Suprapubic skin (tissue), 4 donors: ENCODE measurements at regions not wholly inside any gene's neighbourhood (a gene's known extent, or its start where the extent isn't known, plus 50 kb on each side); places are given as distances from the start of the nearest gene placed in this dataset.
"Not testable (repeated sequence)": the region's sequence is repeated elsewhere in the genome, so short reads cannot be mapped to it uniquely, and the experiment has no call there.

Source experiments
- DNase-seq, 2 donors: peaks; one replicate each; pipeline ENCODE4 v3.0.0-alpha.2; 2019; ENCODE audit warnings: low spot score in 2 of 2
- H3K27ac ChIP-seq: fragments of 200-600 bp; sonication (generic); one replicate; pipeline ENCODE4 v1.5.1; 2019
- H3K27me3 ChIP-seq: fragments of 200-600 bp; sonication (generic); one replicate; pipeline ENCODE4 v1.5.1; 2019
- H3K36me3 ChIP-seq: fragments of 200-600 bp; sonication (generic); one replicate; pipeline ENCODE4 v1.5.1; 2019
- H3K4me1 ChIP-seq: fragments of 200-600 bp; sonication (generic); one replicate; pipeline ENCODE4 v1.5.1; 2019
- H3K4me3 ChIP-seq: fragments of 200-600 bp; sonication (generic); one replicate; pipeline ENCODE4 v1.5.1; 2019; ENCODE audit warnings: mild to moderate bottlenecking
- H3K9me3 ChIP-seq: fragments of 200-600 bp; sonication (generic); one replicate; pipeline ENCODE4 v1.5.1; 2019
- EP300 ChIP-seq: sonication (generic); formaldehyde crosslinking; IDR thresholded peaks from one replicate; pipeline ENCODE4 v1.6.1; 2017; ENCODE audit warnings: antibody characterized with exemption
- POLR2A ChIP-seq, 2 donors: fragments of 450-650 bp; IDR thresholded peaks; one replicate each; pipeline ENCODE4 v1.6.1; 2017; ENCODE audit warnings: antibody characterized with exemption in 2 of 2, mild to moderate bottlenecking in 2 of 2, moderate library complexity in 2 of 2
- POLR2AphosphoS5 ChIP-seq, 3 donors: sonication (generic); formaldehyde crosslinking; IDR thresholded peaks; one replicate each; pipeline ENCODE4 v1.6.1; 2017; ENCODE audit warnings: antibody characterized with exemption in 3 of 3
- WGBS: methylation state at CpG from one replicate; pipeline ENCODE4 v1.1.5; 2018; 5-methylcytosine and 5-hydroxymethylcytosine counted together
- TF ChIP-seq, protein P1 (sequence below), 2 donors: fragments of 200-600 bp in 1 of 2; fragments of 450-650 bp in 1 of 2; sonication (generic) in 1 of 2; IDR thresholded peaks; one replicate each; pipeline ENCODE4 v1.5.1; 2016 to 2019; ENCODE audit warnings: antibody characterized with exemption in 2 of 2, mild to moderate bottlenecking in 1 of 2, moderate library complexity in 1 of 2

- H3K4me3 ChIP-seq, result no peak overlapping the region
- TF ChIP-seq POLR2A (IDR thresholded peaks at IDR 0.05) (no peak), EP300 (no peak), POLR2AphosphoS5 (IDR thresholded peaks at IDR 0.05) (no peak)
- TF ChIP-seq, protein P1, sequence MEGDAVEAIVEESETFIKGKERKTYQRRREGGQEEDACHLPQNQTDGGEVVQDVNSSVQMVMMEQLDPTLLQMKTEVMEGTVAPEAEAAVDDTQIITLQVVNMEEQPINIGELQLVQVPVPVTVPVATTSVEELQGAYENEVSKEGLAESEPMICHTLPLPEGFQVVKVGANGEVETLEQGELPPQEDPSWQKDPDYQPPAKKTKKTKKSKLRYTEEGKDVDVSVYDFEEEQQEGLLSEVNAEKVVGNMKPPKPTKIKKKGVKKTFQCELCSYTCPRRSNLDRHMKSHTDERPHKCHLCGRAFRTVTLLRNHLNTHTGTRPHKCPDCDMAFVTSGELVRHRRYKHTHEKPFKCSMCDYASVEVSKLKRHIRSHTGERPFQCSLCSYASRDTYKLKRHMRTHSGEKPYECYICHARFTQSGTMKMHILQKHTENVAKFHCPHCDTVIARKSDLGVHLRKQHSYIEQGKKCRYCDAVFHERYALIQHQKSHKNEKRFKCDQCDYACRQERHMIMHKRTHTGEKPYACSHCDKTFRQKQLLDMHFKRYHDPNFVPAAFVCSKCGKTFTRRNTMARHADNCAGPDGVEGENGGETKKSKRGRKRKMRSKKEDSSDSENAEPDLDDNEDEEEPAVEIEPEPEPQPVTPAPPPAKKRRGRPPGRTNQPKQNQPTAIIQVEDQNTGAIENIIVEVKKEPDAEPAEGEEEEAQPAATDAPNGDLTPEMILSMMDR (IDR thresholded peaks at IDR 0.05), result no peak
- H3K36me3 ChIP-seq, result no peaks in the 10 kb centered on the region
- H3K4me1 ChIP-seq, result no peaks in the 10 kb centered on the region
- H3K27ac ChIP-seq, result no peak overlapping the region
- H3K27me3 ChIP-seq, result no peaks in the 10 kb centered on the region
- H3K9me3 ChIP-seq, result no peaks in the 10 kb centered on the region
- no peak for DNase-seq
- 64% methylated on average over 2 of the region's 2 CpGs for WGBS
Measured at GRCh38 chr3:144482876-144483275, 511.3 kb downstream of the DIPK2A start.

DNA sequence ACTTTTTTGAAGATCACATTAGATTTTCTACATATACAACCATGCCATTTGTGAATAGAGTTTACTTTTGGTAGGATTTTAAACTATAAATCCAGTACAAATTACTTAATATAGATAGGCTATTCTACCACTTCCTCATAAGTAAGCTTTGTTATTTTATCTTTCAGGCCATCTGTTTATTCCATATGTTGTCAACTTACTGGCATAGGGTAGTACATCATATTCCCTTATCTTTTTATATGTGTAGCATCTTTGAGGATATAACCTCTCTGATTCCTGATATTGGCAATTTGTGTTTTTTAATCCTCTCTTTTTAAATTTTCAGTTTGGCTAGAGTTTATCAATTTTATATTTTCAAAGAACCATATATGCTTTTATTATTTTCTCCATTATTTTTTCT, 515.4 kb downstream of the DIPK2A start:
- H3K4me3 ChIP-seq, result no peak overlapping the region
- DNase-seq, result no peak
- no peak overlapping the region for H3K27ac ChIP-seq
- no peaks in the 10 kb centered on the region for H3K9me3 ChIP-seq
- no peaks in the 10 kb centered on the region for H3K4me1 ChIP-seq
- H3K27me3 ChIP-seq, result no peaks in the 10 kb centered on the region
- no peak for TF ChIP-seq POLR2AphosphoS5 (IDR thresholded peaks at IDR 0.05)
- TF ChIP-seq, protein P1 (IDR thresholded peaks at IDR 0.05), result no peak
- no peak for TF ChIP-seq EP300
- TF ChIP-seq POLR2A (IDR thresholded peaks at IDR 0.05), result no peak
- H3K36me3 ChIP-seq, result no peaks in the 10 kb centered on the region

- Histone ChIP-seq H3K27me3 (no peaks in the 10 kb centered on the region), H3K36me3 (no peaks in the 10 kb centered on the region), H3K4me3 (no peak overlapping the region), H3K27ac (no peak overlapping the region), H3K9me3 (no peaks in the 10 kb centered on the region), H3K4me1 (no peaks in the 10 kb centered on the region)
- TF ChIP-seq POLR2A (IDR thresholded peaks at IDR 0.05) (no peak), EP300 (no peak), POLR2AphosphoS5 (IDR thresholded peaks at IDR 0.05) (no peak)
- TF ChIP-seq, protein P1 (IDR thresholded peaks at IDR 0.05), result no peak
- DNase-seq, result no peak
Measured at GRCh38 chr3:144488927-144489326, 517.3 kb downstream of the DIPK2A start.

DNA sequence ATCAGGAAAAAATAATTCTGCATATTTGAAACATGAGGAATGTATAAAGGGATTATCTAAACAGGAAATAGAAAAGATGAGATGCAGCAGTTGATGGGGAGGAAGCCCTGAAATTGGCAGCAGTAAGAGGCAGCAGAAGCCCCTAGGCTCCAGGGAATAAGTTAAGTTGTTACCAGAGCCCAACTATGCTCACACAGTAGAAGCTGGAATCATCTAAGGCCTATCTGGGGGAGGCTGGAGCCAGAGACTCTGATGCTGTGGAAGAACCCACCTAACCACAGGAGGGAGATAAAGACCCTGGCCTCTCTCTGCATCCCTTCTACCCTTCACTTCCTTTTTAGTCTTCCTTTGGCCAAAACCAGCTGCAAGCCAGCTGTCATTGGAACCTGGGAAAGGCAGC, 519.7 kb downstream of the DIPK2A start:
- Histone ChIP-seq H3K4me1 (no peaks in the 10 kb centered on the region), H3K27me3 (no peaks in the 10 kb centered on the region), H3K9me3 (no peaks in the 10 kb centered on the region), H3K27ac (no peak overlapping the region), H3K4me3 (no peak overlapping the region), H3K36me3 (no peaks in the 10 kb centered on the region)
- DNase-seq, result no peak
- TF ChIP-seq, protein P1 (IDR thresholded peaks at IDR 0.05), result no peak
- no peak for TF ChIP-seq POLR2AphosphoS5 (IDR thresholded peaks at IDR 0.05)
- no peak for TF ChIP-seq POLR2A (IDR thresholded peaks at IDR 0.05)
- TF ChIP-seq EP300, result no peak

DNA sequence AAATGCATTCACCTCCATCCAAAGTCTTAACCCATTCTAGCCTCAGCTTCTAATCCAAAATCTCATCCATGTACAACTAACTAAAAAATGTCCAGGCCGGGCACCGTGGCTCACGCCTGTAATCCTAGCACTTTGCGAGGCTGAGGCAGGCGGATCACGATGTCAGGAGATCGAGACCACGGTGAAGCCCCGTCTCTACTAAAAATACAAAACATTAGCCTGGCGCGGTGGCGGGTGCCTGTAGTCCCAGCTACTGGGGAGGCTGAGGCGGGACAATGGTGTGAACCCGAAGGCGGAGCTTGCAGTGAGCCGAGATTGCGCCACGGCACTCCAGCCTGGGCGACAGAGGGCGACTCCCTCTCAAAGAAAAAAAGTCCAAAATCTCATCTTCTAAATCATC, 523.0 kb downstream of the DIPK2A start:
- H3K27ac ChIP-seq, H3K4me1 ChIP-seq, H3K4me3 ChIP-seq, H3K9me3 ChIP-seq, H3K36me3 ChIP-seq, H3K27me3 ChIP-seq, DNase-seq: not testable (repeated sequence)
- 96% methylated on average over 20 of the region's 20 CpGs for WGBS

- H3K9me3 ChIP-seq, result no peaks in the 10 kb centered on the region
- no peaks in the 10 kb centered on the region for H3K4me1 ChIP-seq
- no peak overlapping the region for H3K4me3 ChIP-seq
- no peaks in the 10 kb centered on the region for H3K27me3 ChIP-seq
- no peak overlapping the region for H3K27ac ChIP-seq
- DNase-seq, result no peak
- no peaks in the 10 kb centered on the region for H3K36me3 ChIP-seq
- 56% methylated on average over 4 of the region's 4 CpGs for WGBS
- TF ChIP-seq EP300, result no peak
- TF ChIP-seq POLR2A (IDR thresholded peaks at IDR 0.05), result no peak
- TF ChIP-seq, protein P1 (IDR thresholded peaks at IDR 0.05), result no peak
- TF ChIP-seq POLR2AphosphoS5 (IDR thresholded peaks at IDR 0.05), result no peak
Measured at GRCh38 chr3:144496141-144496835, 524.7 kb downstream of the DIPK2A start.
